NCI-H2227 (cell line): ENCODE measurements at regions not wholly inside any gene's neighbourhood (a gene's known extent, or its start where the extent isn't known, plus 50 kb on each side); places are given as distances from the start of the nearest gene placed in this dataset.
"Not testable (repeated sequence)": the region's sequence is repeated elsewhere in the genome, so short reads cannot be mapped to it uniquely, and the experiment has no call there.

Experiments
- DNase-seq: peaks from one replicate; lab custom pipeline; 2025; ENCODE audit not compliant: unreplicated experiment; lab: John Stamatoyannopoulos, UW

DNA sequence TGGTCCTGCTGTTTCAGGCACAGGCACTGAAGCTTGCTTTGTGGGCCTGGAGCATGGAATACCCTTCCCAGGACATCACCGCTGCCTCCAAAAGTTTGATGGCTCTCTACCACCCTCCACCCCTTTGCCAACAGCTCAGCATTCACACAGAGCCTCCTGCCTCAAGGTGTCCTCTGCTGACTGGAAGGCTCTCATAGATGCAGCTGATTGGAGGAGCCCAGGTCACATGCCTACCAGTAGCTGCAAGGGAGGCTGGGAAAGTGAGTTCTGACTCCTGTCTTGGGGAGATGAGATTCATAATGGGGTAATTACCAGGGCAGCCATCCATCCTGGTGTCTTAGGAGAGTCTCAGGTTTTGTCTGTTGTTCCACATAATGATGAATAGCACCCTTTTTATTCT lies 124.8 kb upstream of the GRIK3 start:
- DNase-seq: no peak

DNA sequence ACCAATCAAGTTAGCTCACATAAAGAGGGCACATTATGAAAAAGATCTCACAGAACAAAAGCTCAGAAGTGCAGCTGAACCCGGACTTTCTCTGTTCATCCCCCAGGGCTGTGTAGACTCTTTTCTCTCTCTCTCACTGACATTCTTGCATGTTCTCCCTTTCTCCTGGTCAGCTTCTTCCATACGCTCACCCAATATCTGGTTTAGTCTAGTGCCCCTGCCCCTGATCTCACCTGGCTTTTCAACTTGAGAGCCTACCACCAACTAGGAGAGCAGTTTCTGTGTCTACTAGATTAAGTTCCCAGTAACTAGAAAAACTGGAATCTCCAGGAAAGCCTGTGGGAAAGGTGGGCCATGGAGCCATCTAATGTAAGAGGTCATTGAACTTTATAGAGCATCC lies 126.9 kb upstream of the GRIK3 start:
- no peak for DNase-seq

DNA sequence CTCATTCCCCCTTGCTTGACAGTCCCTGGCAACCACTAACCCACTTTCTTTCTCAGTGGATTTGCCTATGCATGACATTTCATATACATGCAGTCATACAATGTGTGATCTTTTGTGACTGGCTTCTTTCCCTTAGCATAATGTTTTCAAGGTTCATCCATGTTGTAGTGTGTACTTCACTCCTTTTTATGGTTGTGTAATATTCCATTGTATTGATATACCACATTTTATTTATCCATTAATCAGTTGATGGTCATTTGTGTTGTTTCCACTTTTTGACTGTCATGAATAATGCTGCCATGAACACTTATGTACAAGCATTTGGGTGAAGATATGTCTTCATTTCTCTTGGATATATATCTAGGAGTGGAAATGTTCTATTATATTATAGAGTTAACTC lies 127.7 kb upstream of the GRIK3 start:
- no peak for DNase-seq

DNA sequence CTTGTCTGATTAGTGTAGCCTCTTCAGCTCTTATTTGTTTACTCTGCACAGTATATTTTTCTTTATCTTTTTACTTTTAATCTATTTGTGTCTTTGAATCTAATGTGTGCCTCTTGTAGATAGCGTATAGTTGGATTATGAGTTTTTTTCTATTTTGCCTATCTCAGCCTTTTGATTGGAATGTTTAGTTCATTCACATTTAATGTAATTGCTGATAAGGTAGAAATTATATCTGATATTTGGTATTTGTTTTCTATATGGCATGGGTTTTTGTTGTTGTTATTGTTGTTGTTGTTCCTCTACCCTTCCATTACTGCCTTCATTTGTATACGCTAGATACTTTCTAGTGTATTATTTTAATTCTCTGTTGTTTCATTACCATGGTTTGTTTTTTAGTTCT lies 131.7 kb upstream of the GRIK3 start:
- no peak for DNase-seq

DNA sequence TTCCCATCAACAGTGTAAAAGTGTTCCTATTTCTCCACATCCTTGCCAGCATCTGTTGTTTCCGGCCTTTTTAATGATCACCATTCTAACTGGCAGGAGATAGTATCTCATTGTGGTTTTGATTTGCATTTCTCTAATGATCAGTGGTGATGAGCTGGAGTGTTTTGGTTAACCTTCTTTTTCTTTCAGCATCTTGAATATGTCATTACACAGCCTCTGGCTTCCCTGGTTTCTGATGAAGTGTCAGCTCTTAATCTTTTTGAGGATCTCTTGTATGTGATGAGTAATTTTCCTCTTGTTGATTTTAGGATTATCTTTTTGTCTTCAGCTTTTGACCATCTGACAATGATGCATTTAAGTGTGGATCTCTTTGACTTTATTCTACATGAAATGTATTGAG lies 133.2 kb upstream of the GRIK3 start:
- no peak for DNase-seq

DNA sequence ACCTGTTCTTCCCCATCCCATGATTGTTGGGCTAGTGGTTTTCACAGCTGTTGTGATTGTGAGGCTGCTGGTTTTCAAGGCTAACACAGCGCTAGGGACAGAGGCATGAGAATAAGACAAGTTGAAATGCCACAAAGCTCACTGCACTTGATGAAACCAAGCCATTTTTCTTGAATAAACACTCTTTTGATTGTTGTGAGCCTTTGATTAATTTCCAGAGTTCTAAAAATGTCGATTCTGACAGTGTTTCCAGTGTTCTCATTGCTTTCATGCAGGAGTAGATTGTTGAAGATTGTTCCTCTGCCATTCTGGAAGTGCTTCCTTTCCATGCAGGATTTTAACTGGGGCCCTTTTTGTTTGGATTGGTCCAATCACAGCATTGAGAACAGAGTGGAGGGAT lies 134.9 kb upstream of the GRIK3 start:
- no peak for DNase-seq

DNA sequence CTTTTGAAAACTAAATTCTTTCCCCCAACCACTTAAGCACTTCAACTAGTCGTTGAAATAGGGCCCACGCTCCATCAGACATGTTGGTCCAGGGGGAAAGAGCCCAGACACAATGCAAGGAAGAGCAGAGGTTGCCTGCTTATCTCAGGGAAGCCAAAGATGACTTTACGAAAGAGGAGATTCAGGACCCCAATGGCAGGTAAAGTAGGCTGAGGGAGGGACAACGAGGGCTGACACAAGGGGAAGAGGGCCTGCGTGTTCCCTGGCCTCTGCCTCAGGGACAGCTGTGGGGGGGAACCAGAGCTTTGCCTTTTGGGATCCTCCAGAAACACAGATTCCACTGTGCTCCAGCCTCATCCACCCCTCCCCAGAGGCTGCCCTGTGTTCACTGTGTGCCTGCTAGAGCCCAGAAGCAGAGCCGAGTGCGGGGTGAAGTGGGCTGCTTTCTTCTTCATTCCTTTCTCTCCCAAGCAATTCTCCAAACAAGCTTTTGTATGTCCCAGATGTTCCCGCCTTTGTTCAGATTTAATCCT lies 135.5 kb upstream of the GRIK3 start:
- DNase-seq: peak; percentile 51

DNA sequence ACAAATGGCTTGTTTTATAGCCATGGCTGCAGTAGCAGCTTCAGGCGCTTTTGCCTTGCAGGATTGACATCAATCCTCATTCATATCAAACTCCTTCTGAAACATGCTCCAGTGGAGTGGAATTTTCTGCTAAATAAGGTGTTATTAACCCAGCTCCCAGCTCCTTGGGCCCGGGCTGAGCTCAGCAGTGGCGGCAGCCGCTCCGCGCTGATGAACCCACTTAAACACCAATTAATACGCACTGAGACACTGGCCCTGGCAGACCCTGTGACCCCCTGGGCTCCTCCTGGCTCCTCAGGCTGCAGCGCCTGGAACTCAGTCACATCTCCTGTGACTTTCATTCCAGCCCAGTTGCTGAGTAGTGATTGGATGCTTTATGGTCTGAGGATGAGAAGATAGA lies 137.4 kb upstream of the GRIK3 start:
- DNase-seq: peak; percentile 81

DNA sequence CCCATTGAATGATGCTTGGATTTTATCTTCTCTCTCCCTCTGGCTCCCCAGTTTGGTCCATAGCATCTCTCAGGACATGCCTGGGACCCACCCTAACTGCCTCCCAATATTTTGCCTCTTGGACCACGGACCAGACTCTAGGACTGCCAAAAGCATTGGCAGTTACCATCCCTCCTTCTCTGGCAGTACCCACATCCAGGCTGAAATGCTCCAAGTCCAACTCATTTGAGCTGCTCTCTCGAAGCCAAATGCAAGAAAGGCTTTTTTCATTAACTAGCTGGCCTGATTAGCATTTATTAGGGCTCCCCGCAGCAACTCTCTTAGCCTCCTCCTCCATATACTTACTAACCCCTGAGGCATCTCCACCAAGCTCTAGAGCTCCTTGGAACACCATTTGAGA lies 140.0 kb upstream of the GRIK3 start:
- DNase-seq: no peak

DNA sequence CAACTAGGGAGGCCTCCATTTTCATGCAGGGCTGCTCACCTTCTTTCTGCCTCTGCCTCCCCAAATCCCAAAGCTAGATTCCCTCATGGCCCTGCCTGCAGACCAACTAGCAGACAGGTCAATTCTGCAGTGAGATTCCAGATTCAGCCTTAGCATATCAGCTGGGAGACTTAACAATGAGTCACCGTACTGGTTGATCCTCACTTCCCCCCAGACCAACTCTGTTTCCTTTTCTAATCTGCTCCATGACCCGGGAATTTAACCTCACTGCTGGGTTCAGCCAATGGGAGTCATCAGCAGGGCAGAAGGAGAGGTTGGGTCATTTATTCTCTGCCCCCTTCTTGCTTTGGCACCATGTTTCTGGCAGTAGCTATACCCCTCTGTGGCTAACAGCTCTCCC lies 140.6 kb upstream of the GRIK3 start:
- DNase-seq: no peak

DNA sequence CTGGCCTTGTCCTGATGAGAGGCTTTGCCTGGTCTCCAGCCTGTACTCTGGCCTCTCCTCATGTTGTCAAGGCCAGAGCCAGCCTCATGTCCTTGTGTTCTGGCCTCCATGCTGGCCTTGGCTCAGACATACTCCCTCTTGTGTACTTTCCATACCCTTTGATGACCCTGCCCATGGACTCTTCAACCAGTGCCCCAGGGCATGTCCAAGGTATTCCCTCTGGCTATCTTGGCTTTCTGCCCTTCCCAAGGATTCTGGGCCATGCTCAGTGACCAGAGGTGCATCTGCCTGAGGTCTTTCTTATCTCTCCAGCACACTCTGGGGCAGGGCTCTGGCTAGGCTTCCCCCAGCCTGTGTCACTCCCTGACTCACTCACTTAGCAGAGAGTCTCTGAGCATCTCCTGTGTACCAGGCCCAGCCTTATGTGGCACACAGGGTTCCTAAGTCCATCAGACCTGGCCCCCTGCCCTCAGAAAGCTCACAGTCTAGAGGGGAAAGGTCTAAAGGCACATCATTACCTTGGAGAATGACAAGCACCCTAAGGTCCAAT lies 141.4 kb upstream of the GRIK3 start:
- no peak for DNase-seq

DNA sequence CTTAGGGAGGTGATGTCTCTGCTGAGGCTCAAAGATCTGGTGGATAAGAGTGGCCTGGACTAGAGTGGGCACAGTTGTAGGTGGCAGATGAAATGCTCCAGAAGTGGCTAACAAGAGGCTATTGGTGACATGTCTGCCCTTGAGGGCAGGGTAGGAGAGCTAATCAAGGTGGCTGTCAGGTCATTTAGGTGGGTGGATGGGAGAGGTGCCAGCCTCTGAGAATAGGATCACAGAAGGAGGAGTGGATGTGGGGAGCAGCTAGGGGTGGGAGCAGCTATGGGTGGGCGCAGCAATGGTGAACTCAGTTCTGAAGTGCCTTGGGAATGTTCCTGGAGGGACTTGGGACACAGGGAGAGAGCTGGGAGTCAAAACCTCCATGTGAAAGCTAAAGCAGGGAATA lies 142.0 kb upstream of the GRIK3 start:
- no peak for DNase-seq

DNA sequence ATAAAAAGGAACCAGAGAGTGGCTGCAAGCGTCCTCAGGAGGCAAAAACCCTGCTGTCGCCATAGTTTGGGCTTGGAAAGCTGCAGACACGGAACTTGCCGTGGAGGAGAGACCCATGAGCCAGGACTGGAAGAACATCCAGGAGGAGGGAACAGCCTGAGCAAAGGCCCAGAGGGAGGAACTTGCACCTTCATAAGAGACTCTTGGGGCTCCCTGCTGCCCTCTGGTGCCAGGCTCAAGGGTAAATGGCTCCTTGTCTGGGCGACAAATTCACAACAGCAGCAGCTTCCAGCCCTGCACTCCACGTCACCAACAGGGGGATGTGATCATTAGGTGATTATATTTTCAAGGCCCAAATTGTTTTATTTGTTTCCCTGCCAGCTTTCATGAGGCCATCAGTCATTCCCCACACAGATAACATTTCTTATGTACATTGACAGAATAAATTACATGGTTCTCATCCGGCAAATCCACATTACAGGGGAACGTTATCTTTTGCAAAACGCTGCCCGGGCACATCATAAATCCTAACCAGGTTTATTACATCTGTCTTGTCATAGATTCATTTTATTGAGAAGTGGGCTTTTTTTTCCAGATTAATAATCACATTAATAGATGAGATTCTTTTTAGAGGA lies 143.0 kb upstream of the GRIK3 start:
- peak; percentile 89 for DNase-seq

DNA sequence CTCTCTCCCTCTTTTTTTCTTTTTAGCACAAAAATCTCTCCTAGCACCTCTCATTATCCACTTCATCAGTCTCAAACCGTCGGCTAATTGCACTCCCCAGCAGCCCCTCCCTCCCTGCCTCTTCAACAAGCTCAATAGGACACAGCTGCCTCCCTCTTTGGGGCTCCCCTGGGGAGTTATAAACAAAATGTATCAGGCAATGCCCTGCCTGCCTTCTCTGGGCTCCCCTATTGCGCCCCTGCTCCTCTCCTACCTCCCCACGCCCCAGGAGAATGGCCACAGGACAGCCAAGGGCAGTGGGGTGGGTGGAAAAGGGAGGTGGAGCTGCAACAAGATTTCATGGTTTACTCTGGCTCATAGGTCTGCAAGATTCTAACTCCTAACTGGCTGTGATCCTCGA lies 147.1 kb upstream of the GRIK3 start:
- DNase-seq: peak; percentile 37

DNA sequence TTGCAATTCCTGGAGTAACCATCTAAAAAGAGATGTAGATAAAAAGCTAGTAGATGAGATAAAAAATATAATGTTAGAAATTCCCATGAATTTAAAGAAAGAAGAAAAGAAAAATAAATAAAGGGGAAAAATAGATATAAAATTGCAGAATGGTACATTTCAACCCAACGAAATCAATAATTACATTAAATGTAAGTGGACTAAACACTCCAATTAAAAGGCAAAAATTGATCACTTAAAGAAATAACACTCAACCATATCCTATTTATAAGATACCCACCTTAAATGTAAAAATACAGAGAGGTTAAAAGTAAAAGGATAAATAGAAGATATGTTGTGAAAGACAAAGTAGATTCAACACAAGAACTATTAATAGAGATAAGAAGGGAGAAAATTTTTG lies 150.5 kb upstream of the GRIK3 start:
- DNase-seq: no peak

DNA sequence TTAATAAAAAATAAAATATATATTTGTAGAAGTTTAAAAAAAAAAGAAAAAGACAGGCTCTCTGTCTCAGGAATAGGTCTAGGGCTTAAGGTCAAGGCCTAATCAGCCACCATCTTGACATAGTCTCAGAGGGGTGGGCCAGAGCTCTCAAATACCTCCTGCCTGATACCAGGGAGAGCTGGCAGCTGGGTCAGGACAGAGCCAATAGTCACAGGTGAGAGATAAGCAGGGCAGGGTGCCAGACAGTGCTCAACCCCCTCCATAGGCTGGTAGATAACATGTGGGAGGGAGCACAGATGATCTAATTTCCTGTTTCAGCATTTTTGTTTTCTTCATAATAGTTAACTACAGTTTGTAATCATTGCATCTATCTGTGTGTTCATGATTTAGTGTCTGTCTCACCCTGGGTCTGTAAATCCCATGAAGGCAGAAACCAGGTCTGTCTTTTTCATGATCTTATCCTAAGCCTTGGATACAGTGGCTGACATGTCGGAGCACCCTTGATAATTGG lies 152.0 kb upstream of the GRIK3 start:
- no peak for DNase-seq

DNA sequence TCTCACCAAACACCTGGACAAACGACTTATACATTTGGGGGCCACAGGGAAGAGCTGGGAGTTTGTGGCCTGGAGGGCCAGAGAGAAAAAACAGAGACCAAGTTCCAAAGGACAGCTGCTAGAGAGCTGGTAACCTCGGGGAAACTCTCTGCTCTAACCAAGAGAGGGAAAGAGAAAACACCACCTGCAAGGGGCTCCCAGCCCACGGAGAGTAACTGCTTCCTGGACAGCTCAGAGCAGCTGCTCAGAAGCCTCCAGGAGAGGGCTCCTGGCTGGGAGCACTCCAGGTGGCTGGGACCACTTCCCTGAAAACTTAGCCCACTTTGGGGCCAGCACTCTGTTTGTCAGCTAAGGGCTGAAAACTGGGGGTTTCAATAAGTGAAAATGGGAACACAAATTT lies 154.8 kb upstream of the GRIK3 start:
- no peak for DNase-seq

DNA sequence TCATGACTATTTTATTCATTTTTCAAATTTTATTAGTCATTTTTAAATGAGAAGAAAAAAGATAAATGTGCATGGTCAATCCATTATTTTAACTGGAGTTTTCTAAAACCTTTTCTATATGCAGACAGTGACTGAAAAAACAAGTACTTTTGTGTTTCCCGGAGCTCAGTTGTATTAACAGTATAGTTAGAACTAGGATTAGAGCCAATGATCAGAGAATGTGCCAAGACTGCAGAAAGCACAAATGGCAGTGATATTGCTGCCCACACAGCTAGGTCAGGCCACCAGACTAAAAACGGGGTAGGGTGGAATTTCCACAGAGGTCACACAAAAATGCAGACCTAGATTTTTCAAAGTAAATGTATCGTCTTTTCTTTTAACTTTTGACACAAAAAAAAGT lies 163.1 kb upstream of the GRIK3 start:
- DNase-seq: no peak

DNA sequence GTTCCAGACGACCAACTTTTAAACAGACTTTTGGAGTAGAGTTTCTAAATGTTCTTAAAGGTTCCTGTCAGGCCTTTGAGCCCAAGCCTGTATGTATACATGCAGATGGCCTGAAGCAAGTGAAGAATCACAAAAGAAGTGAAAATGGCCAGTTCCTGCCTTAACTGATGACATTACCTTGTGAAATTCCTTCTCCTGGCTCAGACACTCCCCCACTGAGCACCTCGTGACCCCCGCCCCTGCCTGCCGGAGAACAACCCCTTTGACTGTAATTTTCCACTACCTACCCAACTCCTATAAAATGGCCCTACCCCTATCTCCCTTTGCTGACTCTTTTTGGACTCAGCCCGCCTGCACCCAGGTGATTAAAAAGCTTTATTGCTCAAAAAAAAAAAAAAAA lies 180.0 kb upstream of the GRIK3 start:
- not testable (repeated sequence) for DNase-seq

DNA sequence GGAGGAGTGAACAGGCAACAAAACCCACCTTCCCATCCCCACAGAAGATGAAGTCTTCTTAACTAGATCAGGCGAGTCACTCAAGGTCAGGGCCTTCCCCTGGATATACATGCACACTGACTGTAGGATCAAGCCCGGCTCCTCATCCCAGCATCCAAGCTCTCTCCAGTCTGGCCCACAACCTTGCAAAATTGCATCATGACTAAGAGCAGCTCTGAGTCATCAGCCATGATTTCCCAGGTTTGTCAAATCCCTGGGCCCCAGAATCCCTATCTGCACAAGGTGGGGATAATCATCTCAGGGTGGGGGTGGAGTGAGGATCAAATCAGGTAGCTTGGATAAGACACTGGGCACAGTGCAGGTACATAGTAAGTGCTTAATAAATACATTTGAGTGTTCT lies 199.3 kb upstream of the GRIK3 start:
- no peak for DNase-seq

DNA sequence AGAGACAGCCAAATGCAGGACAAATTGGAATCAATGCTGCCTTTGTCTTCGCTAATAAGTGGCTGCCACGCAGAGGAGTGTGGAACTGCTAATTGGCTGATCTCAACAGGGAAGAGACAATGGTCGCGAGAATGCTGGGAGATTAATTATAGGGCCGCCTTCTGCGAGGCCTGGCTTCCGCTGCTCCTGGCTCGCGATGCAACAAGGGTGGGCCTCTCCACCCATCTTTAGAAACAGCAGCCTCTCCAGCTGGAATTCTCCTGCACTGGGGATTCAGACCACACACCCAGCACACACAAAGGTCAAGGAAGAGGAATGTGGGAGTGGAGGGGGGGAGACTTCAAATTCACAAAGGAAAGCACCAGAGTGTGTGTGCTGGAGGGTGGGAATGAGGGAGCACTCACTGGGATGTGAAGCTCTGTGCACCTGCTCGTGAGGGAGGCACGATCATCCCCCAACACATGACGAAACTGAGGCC lies 200.7 kb upstream of the GRIK3 start:
- DNase-seq: peak; percentile 59

DNA sequence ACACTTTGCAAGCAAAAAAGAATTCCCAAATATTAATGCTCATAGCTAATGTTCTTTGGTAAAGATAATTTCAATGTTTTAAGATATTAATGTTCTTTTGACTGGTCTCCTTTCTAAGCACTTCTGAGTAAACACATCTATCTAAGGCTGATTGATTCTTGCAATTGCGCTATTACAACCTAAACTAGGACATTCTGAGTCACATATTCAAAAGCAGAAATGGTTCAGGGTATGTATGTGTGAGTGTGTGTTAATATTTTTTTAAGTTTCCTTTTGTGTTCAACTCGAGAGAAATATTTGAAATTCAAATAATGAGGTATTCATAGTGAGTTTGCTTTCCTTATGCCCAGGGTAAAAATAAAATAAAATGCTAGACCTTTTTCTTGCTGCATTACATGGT lies 203.6 kb upstream of the GRIK3 start:
- DNase-seq: no peak
